Heart left ventricle (tissue), 16 donors: ENCODE measurements at regions not wholly inside any gene's neighbourhood (a gene's known extent, or its start where the extent isn't known, plus 50 kb on each side); places are given as distances from the start of the nearest gene placed in this dataset.

Source experiments
- ATAC-seq, 4 donors: fragments of 200-7000 bp; cut with Tn5 transposase; one replicate each; pipeline ENCODE4 v1.9.1; 2020 to 2022; ENCODE audit warnings: moderate library complexity in 4 of 4, mild to moderate bottlenecking in 3 of 4, moderate number of reproducible peaks in 1 of 4
- DNase-seq, 5 donors: peaks; one replicate each; pipeline ENCODE4 v3.0.0-alpha.2; 2020
- H3K27ac ChIP-seq, 12 donors: fragments of 200-600 bp; sonication (generic) in 4 of 12; one replicate each; pipeline versions ENCODE4 v1.5.0 to v1.8.0; 2016 to 2022; ENCODE audit warnings: mild to moderate bottlenecking in 2 of 12
- H3K27me3 ChIP-seq, 9 donors: fragments of 200-600 bp; sonication (generic) in 2 of 9; one replicate each; pipeline versions ENCODE4 v1.5.1 to v1.8.0; 2016 to 2022; ENCODE audit warnings: mild to moderate bottlenecking in 3 of 9
- H3K36me3 ChIP-seq, 9 donors: fragments of 200-600 bp; sonication (generic) in 2 of 9; one replicate each; pipeline versions ENCODE4 v1.5.0 to v1.8.0; 2018 to 2022; ENCODE audit warnings: mild to moderate bottlenecking in 2 of 9
- H3K4me1 ChIP-seq, 12 donors: fragments of 200-600 bp; sonication (generic) in 4 of 12; one replicate each; pipeline versions ENCODE4 v1.5.0 to v1.8.0; 2016 to 2022; ENCODE audit warnings: mild to moderate bottlenecking in 3 of 12
- H3K4me3 ChIP-seq, 12 donors: fragments of 200-600 bp; sonication (generic) in 4 of 12; one replicate each; pipeline versions ENCODE4 v1.5.0 to v1.8.0; 2017 to 2022; ENCODE audit warnings: mild to moderate bottlenecking in 9 of 12, moderate library complexity in 4 of 12
- H3K9me3 ChIP-seq, 12 donors: fragments of 200-600 bp; sonication (generic) in 4 of 12; one replicate each; pipeline versions ENCODE4 v1.5.0 to v1.8.0; 2016 to 2022; ENCODE audit warnings: mild to moderate bottlenecking in 1 of 12
- POLR2A ChIP-seq, 2 donors: fragments of 450-650 bp; IDR thresholded peaks; one replicate each; pipeline ENCODE4 v1.6.1; 2017; ENCODE audit warnings: antibody characterized with exemption in 2 of 2, mild to moderate bottlenecking in 2 of 2, moderate library complexity in 2 of 2
- WGBS, 4 donors: extraction: QIAGEN DNeasy Blood & Tissue Kit in 2 of 4; methylation state at CpG; one replicate each; pipeline versions ENCODE4 v1.1.5 to v1.1.7; 2013 to 2018; 5-methylcytosine and 5-hydroxymethylcytosine counted together
- intact Hi-C, 10 donors: fragments of 100-400 bp; cut with DNase I; formaldehyde crosslinking; loops; one replicate each; pipeline versions ENCODE4 v1.11.1 to v1.14.2; 2022
- TF ChIP-seq, protein P1 (sequence below), 12 donors: fragments of 200-600 bp; sonication (generic) in 4 of 12; IDR thresholded peaks; one replicate each; pipeline versions ENCODE4 v1.5.0 to v1.8.0; 2018 to 2022; ENCODE audit warnings: antibody characterized with exemption in 12 of 12, mild to moderate bottlenecking in 5 of 12
- donor health status: ischemic (EF 13 %, LVEDD 7.1; RV severe dilation, severe dysfunction).
- donor health status: healthy with polysubstance abuse.
- donor health status: DM: no; HTN: yes; CAD: no.
- donor health status: DM: no; HTN: no; CAD: no.
- donor health status: ischemic (EF 25% LVEDD 6.9; RV normal size, moderate dysfunction).
- donor health status: ischemic (EF 25% LVEDD 5.7; RV mildly dilated, moderate dysfunction).
- donor health status: healthy.
- donor health status: DM: yes; HTN: yes; CAD: no.
- donor health status: ischemic (EF 35%, LVEDD 5.7; RV mildly dilated, moderate dysfunction).
- donor health status: nonischemic (EF 11% LVEDD 7.7; RV severe dilation, severe dysfunction).
- donor health status: DM: yes; HTN: yes; CAD: no.
- donor health status: PGD.
- donor health status: ischemic (EF 29% LVEDD 5.4; RV normal size, mild dysfunction).
- donor health status: nonischemic (EF 23%, LVEDD 6.1; RV moderate dilation, normal function).

- peaks cover 0 to 6% (median 0%) of the 10 kb centered on the region in 9 donors for H3K27me3 ChIP-seq
- H3K4me1 ChIP-seq: peaks cover 0 to 36% (median 0%) of the 10 kb centered on the region in 12 donors
- ATAC-seq (no peak), DNase-seq (no peak)
- H3K9me3 ChIP-seq: no peaks in the 10 kb centered on the region
- no peaks in the 10 kb centered on the region for H3K36me3 ChIP-seq
- H3K27ac ChIP-seq: no peak overlapping the region
- intact Hi-C loops: loop anchor here in 6 of 10 donors (5.0 to 10.0 kb wide), 6 partner anchors 103 to 963 kb away; partner anchors contain the start of gene IKZF1 (in 1 of the 6)
- TF ChIP-seq POLR2A (IDR thresholded peaks at IDR 0.05): no peak
- TF ChIP-seq, protein P1, sequence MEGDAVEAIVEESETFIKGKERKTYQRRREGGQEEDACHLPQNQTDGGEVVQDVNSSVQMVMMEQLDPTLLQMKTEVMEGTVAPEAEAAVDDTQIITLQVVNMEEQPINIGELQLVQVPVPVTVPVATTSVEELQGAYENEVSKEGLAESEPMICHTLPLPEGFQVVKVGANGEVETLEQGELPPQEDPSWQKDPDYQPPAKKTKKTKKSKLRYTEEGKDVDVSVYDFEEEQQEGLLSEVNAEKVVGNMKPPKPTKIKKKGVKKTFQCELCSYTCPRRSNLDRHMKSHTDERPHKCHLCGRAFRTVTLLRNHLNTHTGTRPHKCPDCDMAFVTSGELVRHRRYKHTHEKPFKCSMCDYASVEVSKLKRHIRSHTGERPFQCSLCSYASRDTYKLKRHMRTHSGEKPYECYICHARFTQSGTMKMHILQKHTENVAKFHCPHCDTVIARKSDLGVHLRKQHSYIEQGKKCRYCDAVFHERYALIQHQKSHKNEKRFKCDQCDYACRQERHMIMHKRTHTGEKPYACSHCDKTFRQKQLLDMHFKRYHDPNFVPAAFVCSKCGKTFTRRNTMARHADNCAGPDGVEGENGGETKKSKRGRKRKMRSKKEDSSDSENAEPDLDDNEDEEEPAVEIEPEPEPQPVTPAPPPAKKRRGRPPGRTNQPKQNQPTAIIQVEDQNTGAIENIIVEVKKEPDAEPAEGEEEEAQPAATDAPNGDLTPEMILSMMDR (IDR thresholded peaks at IDR 0.05): no peak
- H3K4me3 ChIP-seq: no peak overlapping the region
- 39 to 58% (median 45%) methylated on average over 1 of the region's 1 CpG for WGBS, 4 donors
Measured at GRCh38 chr7:50202052-50202555, 102.4 kb upstream of the IKZF1 start.

GRCh38 chr7:50199824-50200223 lies 104.7 kb upstream of the IKZF1 start:
- 40 to 51% (median 47%) methylated on average over 5 of the region's 5 CpGs for WGBS, 4 donors
- no peak overlapping the region for H3K27ac ChIP-seq
- H3K36me3 ChIP-seq: no peaks in the 10 kb centered on the region
- peaks cover 0 to 15% (median 0%) of the 10 kb centered on the region in 12 donors for H3K4me1 ChIP-seq
- no peak for TF ChIP-seq POLR2A (IDR thresholded peaks at IDR 0.05)
- TF ChIP-seq, protein P1 (IDR thresholded peaks at IDR 0.05): no peak
- intact Hi-C loops: loop anchor here in 6 of 10 donors (5.0 to 10.0 kb wide), 6 partner anchors 105 to 965 kb away; partner anchors contain the start of gene IKZF1 (in 1 of the 6)
- no peak for DNase-seq
- peaks cover 0 to 6% (median 0%) of the 10 kb centered on the region in 9 donors for H3K27me3 ChIP-seq
- no peak for ATAC-seq
- no peaks in the 10 kb centered on the region for H3K9me3 ChIP-seq
- no peak overlapping the region for H3K4me3 ChIP-seq

- ATAC-seq: no peak
- Histone ChIP-seq H3K4me1 (peaks cover 0 to 9% (median 0%) of the 10 kb centered on the region in 12 donors), H3K36me3 (no peaks in the 10 kb centered on the region), H3K9me3 (no peaks in the 10 kb centered on the region), H3K27ac (no peak overlapping the region), H3K4me3 (no peak overlapping the region), H3K27me3 (peaks cover 0 to 3% (median 0%) of the 10 kb centered on the region in 9 donors)
- 55 to 75% (median 65%) methylated on average over 6 to 9 of the region's 9 CpGs for WGBS, 4 donors
- intact Hi-C loops: no loop called here
- TF ChIP-seq, protein P1 (IDR thresholded peaks at IDR 0.05): no peak
- no peak for TF ChIP-seq POLR2A (IDR thresholded peaks at IDR 0.05)
- no peak for DNase-seq
Measured at GRCh38 chr7:50197549-50197948, 104.5 kb upstream of the ZPBP start.

GRCh38 chr7:50196719-50197118 lies 103.7 kb upstream of the ZPBP start:
- H3K4me1 ChIP-seq: peaks cover 0 to 9% (median 0%) of the 10 kb centered on the region in 12 donors
- H3K4me3 ChIP-seq: no peak overlapping the region
- intact Hi-C loops: no loop called here
- ATAC-seq: no peak
- no peak for DNase-seq
- no peak overlapping the region for H3K27ac ChIP-seq
- 76 to 80% (median 78%) methylated on average over 3 of the region's 3 CpGs for WGBS, 4 donors
- no peaks in the 10 kb centered on the region for H3K36me3 ChIP-seq
- peaks cover 0 to 5% (median 0%) of the 10 kb centered on the region in 9 donors for H3K27me3 ChIP-seq
- no peaks in the 10 kb centered on the region for H3K9me3 ChIP-seq
- TF ChIP-seq POLR2A (IDR thresholded peaks at IDR 0.05): no peak
- TF ChIP-seq, protein P1 (IDR thresholded peaks at IDR 0.05): no peak
